ENCODE measurements at regions not wholly inside any gene's neighbourhood (a gene's known extent, or its start where the extent isn't known, plus 50 kb on each side); places are given as distances from the start of the nearest gene placed in this dataset.
"Not testable (repeated sequence)": the region's sequence is repeated elsewhere in the genome, so short reads cannot be mapped to it uniquely, and the experiment has no call there.

DNA sequence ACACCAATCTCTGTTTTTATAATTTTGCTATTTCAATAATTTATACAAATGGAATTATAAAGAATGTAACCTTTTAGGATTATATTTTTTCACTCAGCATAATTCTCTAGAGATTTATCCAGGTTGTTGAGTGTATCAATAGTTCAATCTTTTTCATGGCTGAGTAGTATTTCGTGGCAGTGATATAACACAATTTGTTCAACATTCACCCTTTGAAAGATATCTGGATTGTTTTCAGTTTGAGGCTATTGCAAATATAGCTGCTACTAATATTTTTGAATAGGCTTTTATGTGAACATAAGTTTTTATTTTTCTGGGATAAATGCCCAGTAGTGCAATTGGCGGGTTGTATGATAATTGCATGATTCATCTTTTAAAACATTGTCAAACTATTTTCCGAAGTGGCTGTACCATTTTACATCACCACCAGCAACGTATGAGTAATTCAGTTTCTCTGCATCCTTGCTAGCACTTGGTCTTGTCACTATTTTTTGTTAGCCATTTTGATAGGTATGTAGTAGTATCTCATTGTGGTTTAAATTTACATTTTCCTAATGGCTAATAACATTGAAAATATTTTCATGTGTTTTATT, 55.6 kb upstream of the ABCD3 start:
- DNase-seq, result no peak

- DNase-seq, result no peak
These were observed 59.3 kb upstream of the ABCD3 start for GRCh38 chr1:94358630-94359599.

DNA sequence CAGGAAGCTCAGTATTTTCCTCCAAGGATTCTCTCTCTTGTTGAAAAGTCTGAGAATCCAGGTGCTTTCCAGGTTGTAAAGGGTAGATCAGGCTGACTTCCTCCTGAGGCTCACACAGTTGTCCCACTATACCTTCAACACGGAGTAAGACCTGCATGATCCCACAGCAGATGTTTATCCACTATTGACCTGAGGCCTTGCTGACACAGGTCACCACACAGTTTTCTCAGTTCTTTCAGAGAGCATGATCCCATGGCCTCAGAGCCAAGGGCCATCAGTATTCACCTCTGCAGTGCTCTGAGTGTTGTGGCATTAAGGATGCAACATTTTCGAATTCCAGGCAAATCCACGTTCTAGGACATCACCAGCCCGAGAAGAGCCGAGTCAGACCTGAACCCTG, 60.5 kb upstream of the ABCD3 start:
- no peak for DNase-seq

DNA sequence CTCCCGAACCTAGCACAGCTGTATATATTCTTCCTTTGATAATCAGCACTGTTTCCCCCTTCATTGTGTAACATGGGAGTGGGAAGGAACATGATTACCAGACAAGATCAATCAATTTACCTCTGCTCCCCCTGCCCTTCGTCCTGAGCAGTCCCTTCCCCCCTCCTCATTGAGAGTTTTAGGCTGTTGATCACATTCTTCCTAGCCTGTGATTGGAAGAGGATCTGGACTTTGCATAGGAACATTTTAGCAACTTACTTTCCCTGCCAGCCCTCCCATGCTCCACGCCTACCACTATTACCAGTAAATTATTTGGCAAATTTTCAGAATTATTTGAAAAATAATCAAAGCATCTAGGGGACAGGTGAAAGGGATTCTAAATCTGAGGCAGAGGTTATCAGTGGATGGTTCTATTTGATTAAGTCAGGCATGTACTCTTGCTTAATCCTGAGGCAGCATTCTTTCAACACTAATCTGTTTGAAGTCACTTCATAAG, 62.7 kb upstream of the ABCD3 start:
- DNase-seq, result no peak

- no peak for DNase-seq
These were observed 66.7 kb upstream of the ABCD3 start for GRCh38 chr1:94351481-94351880.

- no peak for DNase-seq
These were observed 67.8 kb upstream of the ABCD3 start for GRCh38 chr1:94350350-94350924.

GRCh38 chr1:94349853-94350252, 68.3 kb upstream of the ABCD3 start:
- DNase-seq, result no peak

GRCh38 chr1:94348386-94348785, 69.8 kb upstream of the ABCD3 start:
- not testable (repeated sequence) for DNase-seq

GRCh38 chr1:94345148-94345721, 73.0 kb upstream of the ABCD3 start:
- DNase-seq, result no peak

DNA sequence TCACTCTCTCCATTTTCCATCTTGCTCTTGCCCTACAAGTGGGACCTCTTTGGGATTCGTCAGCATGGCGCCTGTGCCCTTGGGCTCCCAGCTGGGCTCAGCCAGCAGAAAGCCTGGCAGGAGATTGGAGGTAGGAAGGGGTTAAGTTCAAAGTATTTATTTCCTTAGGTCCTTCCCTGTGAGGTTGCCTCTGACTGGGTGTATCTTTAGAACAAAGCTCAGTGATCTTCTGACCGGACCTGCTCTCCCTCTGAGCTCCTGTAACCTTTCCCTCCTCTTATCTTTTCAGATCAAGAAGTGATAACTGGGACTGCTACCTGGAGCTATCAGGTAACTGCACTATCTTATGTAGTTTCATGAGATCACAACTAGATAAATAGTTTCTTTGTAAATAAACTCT, 75.8 kb upstream of the ABCD3 start:
- DNase-seq, result no peak

DNA sequence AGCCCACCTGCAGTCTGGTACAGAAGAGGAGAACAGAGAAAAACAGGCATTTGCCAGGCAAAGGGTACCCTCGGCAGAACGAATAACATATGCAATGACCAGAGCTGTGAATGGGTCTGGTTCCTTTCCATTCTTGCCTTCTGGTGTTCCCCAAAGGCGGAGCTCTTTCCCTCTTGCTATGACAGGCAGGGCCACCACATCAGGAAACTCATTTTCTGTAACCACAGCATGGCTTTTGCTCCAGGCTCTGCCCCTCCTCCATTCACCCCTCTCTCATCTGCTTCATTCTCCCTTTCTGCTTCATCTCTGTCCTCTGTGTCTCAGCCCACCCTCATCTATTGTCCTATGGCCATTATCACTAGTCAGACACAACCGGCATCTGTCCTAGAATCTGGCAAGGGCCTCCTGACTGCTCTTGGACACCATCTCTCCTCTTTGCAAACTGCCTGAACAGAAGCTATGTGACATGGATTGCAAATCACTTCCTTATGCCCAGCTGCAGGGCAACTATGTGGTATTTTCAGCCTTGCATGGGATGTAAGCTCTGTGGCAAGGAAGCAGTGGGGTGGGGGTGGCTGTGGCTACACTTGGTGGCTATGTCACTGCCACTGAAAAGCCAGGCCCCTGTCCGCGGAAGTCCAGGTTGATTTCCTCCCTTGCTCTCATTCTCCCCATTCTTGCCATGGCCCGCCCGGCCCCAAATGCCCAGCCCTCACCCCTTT, 78.8 kb upstream of the ABCD3 start:
- DNase-seq, result no peak

DNA sequence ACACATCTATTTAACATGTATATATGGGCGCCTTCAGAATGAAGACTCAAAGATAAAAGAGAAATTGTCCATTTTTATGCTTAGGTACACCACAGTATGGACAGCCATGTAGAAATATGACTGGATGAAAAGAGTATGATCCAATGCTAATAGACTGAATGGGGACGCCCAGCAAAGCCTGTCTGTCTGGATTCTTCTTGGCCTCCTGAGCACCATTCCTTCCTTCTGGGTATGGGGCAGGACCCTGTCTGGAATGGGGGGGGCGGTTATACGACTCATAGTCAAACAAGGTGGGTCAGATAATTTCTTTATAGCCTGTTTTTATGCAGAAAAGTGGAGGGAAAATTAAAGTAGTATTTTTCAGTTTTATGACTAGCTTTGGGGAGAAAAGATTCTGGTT, 81.2 kb upstream of the ABCD3 start:
- no peak for DNase-seq

DNA sequence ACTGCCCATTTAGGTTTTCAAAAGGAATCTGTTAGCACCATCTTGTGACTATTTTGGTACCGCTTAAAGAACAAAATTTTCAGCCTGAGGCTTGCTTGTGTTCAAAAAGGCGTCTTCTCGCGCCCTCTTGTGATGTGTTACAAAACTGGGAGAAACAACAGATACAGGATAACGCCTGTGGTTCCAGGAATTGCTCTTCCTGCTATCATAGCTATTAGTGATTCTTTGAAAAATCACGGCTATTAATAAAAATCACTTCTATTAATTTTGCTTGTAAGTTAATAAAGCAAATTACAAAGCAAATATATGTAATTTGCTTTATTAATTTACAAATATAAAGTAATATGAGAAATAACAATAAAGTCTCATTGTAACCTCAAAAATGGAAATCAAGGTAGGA, 82.2 kb upstream of the ABCD3 start:
- peak; percentile 45 for DNase-seq

DNA sequence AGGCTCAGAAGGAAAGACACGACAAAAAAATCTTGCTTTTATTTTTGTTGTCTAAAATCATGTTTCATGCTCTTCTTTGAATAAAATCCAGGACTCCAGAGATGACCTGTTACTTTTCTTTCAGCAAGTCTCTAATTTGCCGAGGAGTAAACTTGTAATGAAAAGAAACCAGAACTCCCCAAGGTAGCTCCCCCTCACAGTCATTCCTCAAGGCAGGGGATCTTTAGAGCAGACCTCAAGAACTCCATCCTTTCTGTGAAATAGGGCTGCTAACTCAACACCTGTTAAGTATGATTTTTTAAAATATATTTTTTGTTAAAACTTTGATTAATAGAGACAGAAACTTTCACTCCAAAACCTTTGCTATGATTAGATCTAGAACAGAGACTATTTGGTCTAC, 82.7 kb upstream of the ABCD3 start:
- no peak for DNase-seq

GRCh38 chr1:94334764-94335163, 83.4 kb upstream of the ABCD3 start:
- no peak for DNase-seq

GRCh38 chr1:94332952-94333351, 85.2 kb upstream of the ABCD3 start:
- DNase-seq, result no peak

DNA sequence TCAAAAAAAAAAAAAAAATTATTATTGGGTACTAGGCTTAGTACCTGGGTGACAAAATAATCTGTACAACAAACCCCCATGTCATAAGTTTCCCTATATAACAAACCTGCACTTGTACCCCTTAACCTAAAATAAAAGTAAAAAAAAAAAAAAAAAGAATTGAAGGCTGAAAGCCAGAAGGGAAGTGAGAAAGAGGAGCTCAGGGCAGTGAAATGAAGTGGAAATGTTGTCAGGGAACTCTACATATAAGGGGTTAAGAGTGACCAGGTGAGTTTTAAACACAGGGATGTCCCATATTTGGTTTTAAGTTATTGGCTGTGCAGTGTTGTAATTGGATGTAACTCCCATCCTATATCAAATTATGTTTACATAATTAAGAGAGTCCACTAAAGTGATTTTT, 85.7 kb upstream of the ABCD3 start:
- no peak for DNase-seq

DNA sequence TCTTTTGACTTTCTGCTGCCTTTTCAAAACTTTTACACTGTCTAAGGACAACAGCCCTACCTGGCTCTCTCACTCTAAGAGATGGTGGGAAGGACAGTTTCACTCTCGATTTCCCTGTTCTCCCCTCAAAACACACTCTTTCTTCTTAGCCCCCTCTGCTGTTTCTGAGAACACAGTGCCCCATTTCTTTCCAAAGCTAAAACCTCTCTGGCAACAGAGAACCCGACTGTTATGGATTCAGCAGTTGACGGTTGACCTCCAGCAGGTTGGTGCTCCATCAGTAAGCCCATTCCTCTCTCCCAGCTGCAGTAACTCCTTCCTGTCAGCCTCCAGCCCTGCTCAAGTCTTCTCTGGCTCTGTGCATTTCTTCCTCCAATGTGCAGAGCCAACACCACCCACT, 88.2 kb upstream of the ABCD3 start:
- DNase-seq, result no peak

- DNase-seq, result no peak
These were observed 88.9 kb upstream of the ABCD3 start for GRCh38 chr1:94329276-94329675.

DNA sequence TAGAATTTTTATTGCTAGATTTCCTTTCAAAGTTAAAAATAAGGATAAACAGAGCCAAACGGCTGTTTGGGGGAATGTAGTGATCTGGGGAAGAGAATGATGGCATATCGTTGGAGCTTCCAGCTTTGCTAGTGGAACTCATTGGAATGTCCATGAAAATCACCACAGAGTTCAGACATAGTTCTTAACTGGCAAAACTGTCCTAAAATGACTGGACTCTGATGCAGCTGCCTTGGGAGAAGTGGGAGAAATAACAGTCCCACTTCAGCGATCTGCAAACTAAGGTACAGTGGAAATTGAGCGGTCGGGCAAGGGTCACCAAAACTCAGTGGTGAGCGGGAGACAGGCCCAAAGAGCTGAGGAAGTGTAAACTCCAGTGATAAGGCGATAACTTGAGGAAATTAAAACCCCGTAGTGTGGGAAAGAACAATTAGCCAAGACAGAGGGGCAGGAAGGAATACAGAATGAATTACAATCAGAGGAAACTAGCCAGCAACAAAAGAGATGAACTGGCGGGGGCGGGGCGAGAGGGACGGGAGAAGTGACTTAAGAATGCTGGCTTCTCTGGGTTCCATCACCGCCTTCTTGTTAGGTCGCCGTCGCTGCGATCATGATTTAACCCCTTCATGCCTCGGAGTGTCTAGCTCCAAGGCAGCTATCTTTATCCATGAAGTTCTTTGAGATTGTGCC, 89.8 kb upstream of the ARHGAP29 start:
- DNase-seq, result no peak

GRCh38 chr1:94326329-94326728, 88.9 kb upstream of the ARHGAP29 start:
- no peak for DNase-seq

Data from NCI-H146 (cell line).